ENCODE measurements at regions not wholly inside any gene's neighbourhood (a gene's known extent, or its start where the extent isn't known, plus 50 kb on each side); places are given as distances from the start of the nearest gene placed in this dataset.

DNA sequence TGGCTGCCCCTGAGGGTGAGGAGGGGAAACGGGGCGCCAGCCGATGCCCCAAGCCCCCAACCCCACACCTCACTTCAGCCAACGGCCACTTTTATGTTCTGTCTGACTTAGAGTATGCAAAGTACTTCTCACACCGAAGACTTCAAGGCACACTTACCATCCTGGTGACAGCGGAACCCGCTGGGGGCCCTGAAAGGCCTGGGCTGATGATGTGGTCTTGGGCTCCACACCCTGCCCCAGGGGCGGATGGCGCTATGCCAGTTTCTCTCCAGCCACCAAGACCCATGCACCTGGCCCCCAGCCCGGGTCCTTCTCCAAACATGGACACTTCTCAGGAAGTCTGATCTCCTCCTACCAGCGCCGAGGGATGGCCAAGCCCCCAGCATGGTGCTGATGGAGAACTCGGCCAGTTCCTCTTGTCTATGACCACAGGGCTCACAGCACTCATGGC lies 175.4 kb downstream of the CTTN start:
- no peak for DNase-seq (ENCODE audit: low read depth)
- H3K4me3 ChIP-seq (ENCODE audit: low read depth, low read length): no peak overlapping the region
- TF ChIP-seq, protein P1, sequence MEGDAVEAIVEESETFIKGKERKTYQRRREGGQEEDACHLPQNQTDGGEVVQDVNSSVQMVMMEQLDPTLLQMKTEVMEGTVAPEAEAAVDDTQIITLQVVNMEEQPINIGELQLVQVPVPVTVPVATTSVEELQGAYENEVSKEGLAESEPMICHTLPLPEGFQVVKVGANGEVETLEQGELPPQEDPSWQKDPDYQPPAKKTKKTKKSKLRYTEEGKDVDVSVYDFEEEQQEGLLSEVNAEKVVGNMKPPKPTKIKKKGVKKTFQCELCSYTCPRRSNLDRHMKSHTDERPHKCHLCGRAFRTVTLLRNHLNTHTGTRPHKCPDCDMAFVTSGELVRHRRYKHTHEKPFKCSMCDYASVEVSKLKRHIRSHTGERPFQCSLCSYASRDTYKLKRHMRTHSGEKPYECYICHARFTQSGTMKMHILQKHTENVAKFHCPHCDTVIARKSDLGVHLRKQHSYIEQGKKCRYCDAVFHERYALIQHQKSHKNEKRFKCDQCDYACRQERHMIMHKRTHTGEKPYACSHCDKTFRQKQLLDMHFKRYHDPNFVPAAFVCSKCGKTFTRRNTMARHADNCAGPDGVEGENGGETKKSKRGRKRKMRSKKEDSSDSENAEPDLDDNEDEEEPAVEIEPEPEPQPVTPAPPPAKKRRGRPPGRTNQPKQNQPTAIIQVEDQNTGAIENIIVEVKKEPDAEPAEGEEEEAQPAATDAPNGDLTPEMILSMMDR (IDR thresholded peaks at IDR 0.05; ENCODE audit: insufficient read depth, low read depth, low read length, missing control alignments): no peak

DNA sequence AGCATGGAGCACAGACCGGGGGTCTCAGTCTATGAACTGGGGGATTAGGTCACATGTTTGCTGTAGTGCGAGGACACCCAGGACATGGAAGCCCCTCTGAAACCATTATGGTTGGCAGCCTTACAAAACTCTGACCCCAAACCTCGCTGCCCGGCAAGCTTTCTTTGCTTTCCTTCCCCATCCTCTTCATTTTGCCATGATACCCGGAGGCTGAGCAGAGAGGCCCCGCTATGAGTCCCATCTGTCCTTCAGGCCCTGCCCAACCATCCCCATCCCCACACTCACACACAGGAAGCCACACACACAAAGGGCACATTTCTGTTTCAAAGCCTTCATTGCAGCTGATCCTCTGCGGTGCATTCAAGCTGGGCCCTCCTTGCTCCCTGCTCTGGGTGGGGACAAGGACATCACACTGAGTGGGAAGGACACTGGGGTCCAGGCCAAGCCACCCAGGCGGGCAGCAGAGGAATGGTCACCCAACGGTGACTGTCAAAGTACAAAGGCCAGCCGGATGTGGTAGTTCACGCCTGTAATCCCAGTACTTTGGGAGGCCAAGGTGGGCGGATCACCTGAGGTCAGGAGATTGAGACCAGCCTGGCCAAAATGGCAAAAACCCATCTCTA lies 176.5 kb downstream of the CTTN start:
- DNase-seq (ENCODE audit: low read depth): no peak
- TF ChIP-seq, protein P1 (IDR thresholded peaks at IDR 0.05; ENCODE audit: insufficient read depth, low read depth, low read length, missing control alignments): no peak

DNA sequence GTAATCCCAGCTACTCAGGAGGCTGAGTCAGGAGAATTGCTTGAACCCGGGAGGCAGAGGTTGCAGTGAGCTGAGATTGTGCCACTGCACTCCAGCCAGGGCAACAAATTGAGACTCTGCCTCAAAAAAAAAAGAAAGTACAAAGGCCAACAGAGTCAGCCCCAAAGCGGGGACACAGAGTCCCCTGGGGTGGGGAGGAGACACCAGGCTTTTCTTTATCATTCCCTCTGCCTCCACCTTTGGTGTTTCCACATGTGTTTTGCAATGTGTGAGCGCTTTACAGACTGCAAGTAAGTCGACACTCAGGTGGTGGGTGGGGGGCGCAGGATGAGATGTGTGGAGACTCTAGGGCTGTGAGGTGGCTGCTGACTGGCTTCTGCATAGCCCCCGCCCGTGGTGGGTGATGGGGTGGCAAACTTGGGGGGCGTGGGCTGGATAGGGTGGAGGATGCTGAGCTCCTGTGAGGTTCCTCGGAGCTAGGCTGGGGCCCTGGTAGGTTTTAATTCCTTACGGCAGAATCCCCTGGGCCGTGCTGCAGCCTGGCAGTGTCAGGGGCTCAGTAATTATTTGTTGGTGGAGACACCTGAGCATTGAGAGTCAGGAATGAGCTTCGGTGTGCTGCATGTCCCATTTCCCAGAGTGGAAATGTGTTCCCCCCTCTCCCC lies 177.2 kb downstream of the CTTN start:
- no peak overlapping the region for H3K4me3 ChIP-seq (ENCODE audit: low read depth, low read length)
- TF ChIP-seq, protein P1 (IDR thresholded peaks at IDR 0.05; ENCODE audit: insufficient read depth, low read depth, low read length, missing control alignments): no peak
- no peak for DNase-seq (ENCODE audit: low read depth)

More for the DNA sequence above, 176.5 kb downstream of the CTTN start:
- H3K4me3 ChIP-seq (ENCODE audit: low read depth, low read length): no peak overlapping the region

DNA sequence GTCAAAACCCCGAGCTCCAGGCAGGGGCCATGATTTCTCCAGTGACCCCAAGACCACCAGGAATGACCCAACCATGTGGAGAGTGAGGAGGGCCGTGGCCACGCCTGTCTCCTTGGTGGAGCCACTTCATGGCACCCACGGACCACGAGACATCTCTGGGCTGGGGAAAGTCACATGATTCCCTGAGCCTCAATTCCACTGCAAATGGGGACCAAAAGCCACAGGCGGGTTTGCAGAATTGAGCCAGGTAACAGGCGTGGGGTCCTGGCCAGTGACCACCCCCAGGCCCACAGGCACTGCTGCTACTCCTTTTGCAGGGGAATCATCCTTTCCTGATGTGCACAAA lies 178.9 kb downstream of the CTTN start:
- DNase-seq (ENCODE audit: low read depth): no peak
- TF ChIP-seq, protein P1 (IDR thresholded peaks at IDR 0.05; ENCODE audit: insufficient read depth, low read depth, low read length, missing control alignments): no peak
- no peak overlapping the region for H3K4me3 ChIP-seq (ENCODE audit: low read depth, low read length)

DNA sequence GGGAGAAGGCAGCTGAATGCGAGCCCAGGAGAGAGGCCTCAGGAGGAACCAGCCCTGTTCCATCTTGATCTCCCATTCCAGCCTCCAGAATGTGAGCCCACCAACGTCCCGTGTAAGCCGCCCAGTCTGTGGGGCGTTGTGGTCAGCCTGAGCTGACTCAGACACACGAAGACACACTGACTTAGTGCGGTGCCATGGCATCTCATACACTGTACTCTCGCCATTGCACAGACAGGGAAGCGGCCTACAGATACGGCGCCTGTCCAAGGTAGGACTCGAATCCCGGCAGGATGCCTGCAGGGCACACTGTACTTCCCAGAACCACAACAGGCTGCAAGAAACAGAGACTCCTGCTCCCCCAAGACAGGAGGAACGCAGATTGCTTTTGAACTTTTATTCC lies 179.6 kb downstream of the CTTN start:
- no peak for DNase-seq (ENCODE audit: low read depth)
- no peak overlapping the region for H3K4me3 ChIP-seq (ENCODE audit: low read depth, low read length)
- TF ChIP-seq, protein P1 (IDR thresholded peaks at IDR 0.05; ENCODE audit: insufficient read depth, low read depth, low read length, missing control alignments): no peak

DNA sequence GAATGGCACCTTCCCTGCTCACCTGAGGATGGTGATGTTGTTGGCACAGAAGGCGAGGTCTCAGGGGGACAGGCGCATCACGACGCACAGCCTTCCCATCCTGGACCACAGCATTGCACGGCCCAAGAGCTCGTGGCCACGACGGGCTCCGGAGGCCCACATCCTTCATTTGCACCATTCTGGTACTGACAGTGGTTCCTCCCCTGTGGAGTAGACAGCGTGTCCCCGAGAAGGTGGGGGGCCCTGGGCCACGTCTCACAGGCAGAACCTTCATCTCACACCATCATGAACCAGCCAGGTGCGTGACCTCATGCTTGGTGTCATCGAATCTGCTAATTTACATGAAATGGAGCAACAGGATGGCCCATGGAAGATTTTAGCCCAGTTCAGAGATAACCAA lies 180.0 kb downstream of the CTTN start:
- no peak for DNase-seq (ENCODE audit: low read depth)
- TF ChIP-seq, protein P1 (IDR thresholded peaks at IDR 0.05; ENCODE audit: insufficient read depth, low read depth, low read length, missing control alignments): no peak
- no peak overlapping the region for H3K4me3 ChIP-seq (ENCODE audit: low read depth, low read length)

DNA sequence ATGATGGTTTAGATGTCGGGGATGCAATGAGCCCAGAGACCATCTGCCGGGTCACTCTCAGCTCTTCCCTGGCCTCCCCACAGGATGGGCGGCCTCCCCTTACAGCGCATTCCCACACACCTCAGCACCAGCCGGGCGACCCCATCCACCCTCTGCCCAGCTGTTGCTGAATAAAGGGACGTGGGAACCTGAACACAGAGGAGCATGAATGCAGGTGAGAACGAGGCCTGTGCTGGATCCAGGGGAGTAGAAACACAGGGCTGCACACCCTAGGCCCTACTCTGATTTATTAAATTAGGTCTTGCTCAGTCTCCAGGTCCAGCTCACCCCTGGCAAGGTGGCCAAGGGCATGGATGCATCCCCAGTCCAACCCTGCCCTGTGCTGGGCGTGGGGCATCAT lies 180.5 kb downstream of the CTTN start:
- no peak overlapping the region for H3K4me3 ChIP-seq (ENCODE audit: low read depth, low read length)
- TF ChIP-seq, protein P1 (IDR thresholded peaks at IDR 0.05; ENCODE audit: insufficient read depth, low read depth, low read length, missing control alignments): no peak
- no peak for DNase-seq (ENCODE audit: low read depth)

All from GM12865 (cell line).